NCI-H1694 treated with DMSO at 0.1 percent for 48 hours (cell line): ENCODE measurements at regions not wholly inside any gene's neighbourhood (a gene's known extent, or its start where the extent isn't known, plus 50 kb on each side); places are given as distances from the start of the nearest gene placed in this dataset.
"Not testable (repeated sequence)": the region's sequence is repeated elsewhere in the genome, so short reads cannot be mapped to it uniquely, and the experiment has no call there.

ENCODE experiments used
- DNase-seq: peaks from one replicate; lab custom pipeline; 2025; lab: John Stamatoyannopoulos, UW

DNA sequence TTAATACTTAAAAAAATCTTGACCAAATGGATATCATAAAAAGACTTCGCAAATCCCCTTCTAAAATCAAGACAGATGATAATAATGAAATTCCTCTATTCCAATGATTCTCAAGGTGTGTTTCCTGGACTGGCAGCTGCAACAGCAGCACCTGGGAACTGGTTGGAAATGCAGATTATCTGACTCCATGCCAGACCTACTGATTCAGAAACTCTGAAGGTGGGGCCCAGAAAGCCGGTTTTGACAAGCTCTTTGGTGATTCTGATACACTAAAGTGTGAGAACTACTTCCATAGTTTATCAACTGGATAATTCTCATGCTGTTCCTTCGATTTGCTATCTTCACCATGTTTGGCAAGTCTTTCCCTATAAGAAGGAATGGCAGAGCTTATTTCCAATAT, 252.1 kb downstream of the COL12A1 start:
- no peak for DNase-seq

GRCh38 chr6:74946961-74947360, 258.9 kb downstream of the COL12A1 start:
- no peak for DNase-seq

DNA sequence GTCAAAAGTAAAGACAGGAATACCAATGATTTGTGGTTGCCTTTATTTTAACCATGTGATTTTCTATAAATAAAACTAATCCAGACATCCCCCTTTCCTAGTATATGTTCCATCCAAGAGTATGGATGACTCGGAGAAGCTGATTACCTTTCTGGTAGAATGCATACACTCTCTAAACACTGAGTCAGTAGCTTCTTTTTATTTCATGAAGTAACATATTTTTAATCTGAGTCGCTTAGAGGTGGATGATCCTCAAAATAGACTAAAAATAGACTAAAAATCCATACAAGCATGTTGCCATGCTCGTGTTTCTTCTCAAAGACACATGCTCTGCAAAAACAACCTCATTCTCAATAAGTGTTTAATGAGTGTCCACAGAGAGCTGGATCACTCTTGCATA, 263.7 kb downstream of the COL12A1 start:
- DNase-seq, result no peak

- no peak for DNase-seq
Observed at GRCh38 chr6:74941424-74941823, 264.4 kb downstream of the COL12A1 start.

DNA sequence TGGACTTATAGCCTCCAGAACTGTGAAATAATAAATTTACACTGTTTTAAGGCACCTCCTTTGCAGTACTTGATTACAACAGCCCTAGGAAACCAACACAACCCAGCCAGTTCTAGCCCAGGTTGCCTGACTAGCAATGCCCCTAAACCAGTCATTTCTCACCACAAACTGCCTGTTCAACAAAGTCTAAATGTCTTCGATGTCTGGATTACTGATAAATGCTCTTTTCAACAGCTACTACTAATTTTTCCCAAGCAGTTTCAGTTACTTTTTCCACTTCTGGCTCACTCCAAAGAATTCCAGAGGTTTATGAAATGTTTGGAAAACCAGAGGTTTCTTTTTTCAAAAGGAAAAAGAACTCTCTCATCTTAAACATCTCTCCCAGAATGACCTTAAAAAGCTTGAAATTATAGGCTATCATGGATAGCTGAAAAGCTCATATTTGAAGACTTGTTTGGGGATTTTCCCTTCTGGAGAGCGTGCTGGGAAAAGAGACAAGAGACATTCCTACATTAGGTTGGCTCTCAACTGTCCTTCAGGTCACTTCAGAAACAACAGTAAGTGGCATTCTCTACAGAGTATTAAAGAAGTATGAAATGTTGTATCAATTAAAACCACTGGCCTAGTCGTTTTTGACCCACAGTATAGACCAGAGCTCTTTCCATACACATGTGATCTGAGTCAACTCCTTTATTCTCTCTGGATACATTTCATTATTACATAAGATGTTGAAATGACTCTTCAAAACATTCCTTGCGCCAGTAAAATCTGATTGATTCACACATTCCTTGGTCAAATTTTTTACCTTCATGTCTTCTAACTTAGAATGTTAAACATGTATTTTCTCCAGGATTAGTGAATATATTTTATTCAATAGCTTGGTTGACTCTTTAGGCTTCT, 265.9 kb downstream of the COL12A1 start:
- no peak for DNase-seq

GRCh38 chr6:74939151-74939708, 266.6 kb downstream of the COL12A1 start:
- DNase-seq, result no peak

DNA sequence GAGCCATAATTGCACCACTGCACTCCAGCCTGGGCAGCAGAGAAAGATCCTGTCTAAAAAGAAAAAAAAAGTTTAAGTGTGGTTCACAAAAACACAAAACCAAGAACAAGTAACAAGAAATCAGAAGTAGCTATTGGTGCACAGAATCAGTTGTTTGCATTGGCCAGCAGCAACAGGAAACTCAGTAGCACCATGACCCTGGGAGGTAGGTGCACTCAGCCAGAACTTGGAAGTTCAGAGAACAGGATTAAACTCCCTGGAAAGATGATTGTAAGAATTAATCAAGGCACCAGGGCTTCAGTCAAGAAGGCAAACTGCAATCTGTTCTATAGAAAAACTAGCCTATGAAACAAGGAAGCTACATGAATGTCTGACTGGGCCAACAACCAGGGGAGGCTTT, 267.9 kb downstream of the COL12A1 start:
- no peak for DNase-seq

DNA sequence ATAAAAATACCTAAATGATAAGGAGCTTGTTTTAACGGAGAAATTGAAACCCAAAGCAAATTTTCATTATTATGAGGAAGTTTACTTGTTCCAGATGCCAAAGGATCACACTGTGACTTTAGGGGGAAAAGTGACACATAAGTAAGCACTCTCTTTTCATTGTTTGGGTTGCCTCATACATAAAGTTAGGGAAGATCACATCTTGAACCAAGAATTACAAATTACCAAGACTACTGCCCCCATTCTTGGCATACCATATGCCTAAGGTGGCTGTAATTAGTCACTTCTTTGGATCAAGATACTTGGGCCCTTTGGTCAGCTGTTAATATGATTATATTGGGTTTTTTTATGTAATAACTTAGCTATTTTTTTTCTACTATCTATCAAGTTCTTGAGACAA, 269.0 kb downstream of the COL12A1 start:
- no peak for DNase-seq

- no peak for DNase-seq
Observed at GRCh38 chr6:74932232-74932888, 273.5 kb downstream of the COL12A1 start.

DNA sequence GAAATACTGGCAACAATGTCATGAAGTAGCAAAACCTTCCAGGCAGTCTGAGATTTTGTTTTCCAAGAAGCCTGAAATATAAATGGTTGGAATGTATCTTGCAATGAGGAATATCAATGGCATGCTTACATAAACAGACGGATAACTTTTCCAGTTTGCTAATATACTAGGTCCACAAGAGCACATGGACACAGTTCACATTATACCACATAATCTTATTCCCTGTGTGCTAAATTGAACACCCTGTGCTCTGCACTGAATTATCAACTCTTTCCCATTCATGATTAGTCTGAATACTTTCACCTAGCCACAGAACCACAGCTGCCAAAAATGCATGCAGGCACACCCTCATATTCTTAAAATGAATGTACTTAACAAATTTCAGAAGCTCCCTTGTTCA, 274.3 kb downstream of the COL12A1 start:
- DNase-seq, result no peak

DNA sequence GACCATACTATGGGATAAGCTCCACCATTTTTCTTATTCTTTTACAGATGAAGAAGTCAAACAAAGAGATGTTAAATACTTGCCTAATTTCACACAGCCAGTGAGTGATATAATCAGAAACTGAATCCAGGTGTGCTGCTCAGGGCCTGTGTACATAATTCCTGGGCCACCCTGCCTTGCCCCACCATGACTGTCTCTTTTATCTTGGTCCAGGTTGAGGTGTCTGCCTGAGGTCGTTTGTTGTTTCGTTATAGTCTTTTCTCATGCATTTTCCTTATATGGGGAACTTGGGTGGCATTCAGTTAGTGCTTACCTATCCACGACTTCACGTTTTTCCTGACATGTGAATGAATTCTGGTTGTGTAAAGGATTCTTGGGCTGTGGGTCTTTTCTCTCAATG, 277.6 kb downstream of the COL12A1 start:
- no peak for DNase-seq

GRCh38 chr6:74927299-74927698, 278.6 kb downstream of the COL12A1 start:
- DNase-seq, result no peak

DNA sequence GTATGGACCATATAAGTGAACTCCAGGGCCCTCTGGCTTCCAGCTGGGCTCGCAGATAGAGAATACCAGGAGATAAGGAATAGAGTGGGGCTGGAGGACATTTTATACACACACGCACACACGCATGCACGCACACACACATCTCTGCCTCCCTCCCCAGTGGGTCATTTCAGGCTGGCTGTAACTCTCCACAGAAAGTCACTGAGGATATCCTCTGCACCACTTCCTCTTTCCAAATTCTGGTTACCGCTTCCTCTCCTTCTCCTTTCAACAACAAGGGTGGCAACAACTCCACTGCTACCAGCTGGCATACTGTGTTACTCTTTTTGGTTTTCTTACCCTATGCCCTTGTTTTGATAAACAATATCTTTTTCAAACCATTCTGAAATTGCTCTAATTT, 280.2 kb downstream of the COL12A1 start:
- no peak for DNase-seq

- DNase-seq, result no peak
Observed at GRCh38 chr6:74914888-74915287, 291.0 kb downstream of the COL12A1 start.

GRCh38 chr6:74912234-74912633, 293.6 kb downstream of the COL12A1 start:
- DNase-seq, result no peak

GRCh38 chr6:74902846-74903245, 303.0 kb downstream of the COL12A1 start:
- DNase-seq, result no peak

DNA sequence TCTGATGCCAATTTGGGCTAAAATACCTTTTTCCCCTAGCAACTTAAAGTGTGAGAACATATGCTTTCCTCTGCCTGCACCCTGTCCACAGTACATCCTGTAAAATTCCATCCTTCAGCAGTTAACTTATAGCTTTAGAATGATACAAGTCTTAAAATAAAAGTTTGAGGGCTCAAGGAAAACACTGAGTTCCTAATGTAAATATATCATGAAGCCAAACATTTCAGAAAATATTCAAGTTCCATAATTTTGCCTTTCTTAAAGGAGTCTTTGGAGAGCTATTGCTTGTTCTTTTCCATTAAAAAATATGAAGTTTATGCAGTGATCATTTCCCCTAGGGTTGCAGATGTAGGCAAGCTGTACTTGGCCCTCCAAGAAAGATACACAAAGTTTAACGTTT, 303.8 kb downstream of the COL12A1 start:
- no peak for DNase-seq

DNA sequence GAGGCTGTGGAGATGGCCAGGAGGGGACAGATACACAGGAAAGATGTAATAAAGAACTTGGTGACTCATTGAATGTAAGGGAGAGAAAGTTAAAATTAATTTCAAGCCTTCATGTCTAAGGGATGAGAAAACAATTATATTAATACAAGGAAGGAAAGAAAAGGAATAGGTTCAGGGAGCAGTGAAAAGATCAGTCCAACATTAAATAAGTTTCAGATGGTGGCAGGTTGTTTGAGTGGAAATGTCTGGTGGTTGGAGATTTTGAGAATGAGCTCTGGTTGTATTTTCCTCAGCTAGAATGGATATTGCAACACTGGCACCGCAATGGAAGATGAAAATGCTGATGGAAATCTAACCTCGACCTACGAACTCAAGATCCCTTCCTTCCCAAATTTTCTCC, 304.3 kb downstream of the COL12A1 start:
- no peak for DNase-seq

GRCh38 chr6:74899416-74899815, 306.4 kb downstream of the COL12A1 start:
- DNase-seq, result no peak

GRCh38 chr6:74892091-74892490, 313.8 kb downstream of the COL12A1 start:
- DNase-seq, result no peak

GRCh38 chr6:74891349-74891831, 314.5 kb downstream of the COL12A1 start:
- no peak for DNase-seq

DNA sequence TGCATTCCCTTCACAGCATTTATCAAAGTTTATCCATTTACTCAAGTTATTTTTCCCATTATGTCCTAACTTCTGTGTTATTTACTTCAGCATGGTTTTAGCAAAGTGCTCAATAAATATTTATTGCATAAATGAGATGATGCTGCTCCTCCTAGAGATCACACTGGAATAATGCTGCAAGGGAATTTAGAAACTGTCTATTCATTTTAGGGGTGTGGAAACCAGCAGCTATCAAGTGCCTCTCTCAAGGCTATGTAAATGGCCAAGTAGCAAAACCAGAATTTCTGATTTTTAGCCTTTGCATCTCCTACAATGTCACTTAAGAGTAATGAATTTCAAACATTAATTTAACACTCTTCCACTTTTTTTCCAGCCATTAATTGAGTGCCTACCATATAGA, 316.2 kb downstream of the COL12A1 start:
- DNase-seq, result no peak

GRCh38 chr6:74888741-74889140, 317.1 kb downstream of the COL12A1 start:
- DNase-seq, result not testable (repeated sequence)
